Natural killer cell (primary cell): ENCODE measurements at regions not wholly inside any gene's neighbourhood (a gene's known extent, or its start where the extent isn't known, plus 50 kb on each side); places are given as distances from the start of the nearest gene placed in this dataset.
"Not testable (repeated sequence)": the region's sequence is repeated elsewhere in the genome, so short reads cannot be mapped to it uniquely, and the experiment has no call there.

Source experiments
- ATAC-seq, 3 donors: fragments of 150-1000 bp in 2 of 3; fragments of 200-7000 bp in 1 of 3; cut with Tn5 transposase; 1 replicate in 1 of 3; 2 replicates in 2 of 3; pipeline ENCODE4 v1.10.0; 2021; ENCODE audit warnings: mild to moderate bottlenecking in 2 of 3, moderate library complexity in 2 of 3
- DNase-seq, 2 donors: peaks; one replicate each; pipeline versions ENCODE4 v3.0.0 to v3.0.0-alpha.2; 2013 to 2021; ENCODE audit warnings: mixed read lengths in 1 of 2
- H3K27ac ChIP-seq: one replicate; pipeline ENCODE4 v1.5.1; 2013; ENCODE audit warnings: mild to moderate bottlenecking, low read length
- H3K27me3 ChIP-seq: one replicate; pipeline ENCODE4 v1.6.1; 2013; ENCODE audit warnings: low read length; ENCODE audit not compliant: control insufficient read depth, insufficient read depth
- H3K36me3 ChIP-seq: one replicate; pipeline ENCODE4 v1.6.1; 2013; ENCODE audit warnings: low read length; ENCODE audit not compliant: control insufficient read depth, insufficient read depth
- H3K4me1 ChIP-seq: one replicate; pipeline ENCODE4 v1.6.1; 2013; ENCODE audit warnings: low read length; ENCODE audit not compliant: control insufficient read depth, insufficient read depth
- H3K4me3 ChIP-seq: one replicate; pipeline ENCODE4 v1.5.1; 2013; ENCODE audit warnings: low read length
- H3K9me3 ChIP-seq: one replicate; pipeline ENCODE4 v1.6.1; 2013; ENCODE audit warnings: low read length; ENCODE audit not compliant: control insufficient read depth, insufficient read depth
- H3K27ac Mint-ChIP-seq, 2 donors: one replicate each; pipeline ENCODE4 v1.8.0; 2022; ENCODE audit warnings: mild to moderate bottlenecking in 2 of 2, mixed read lengths in 2 of 2, moderate library complexity in 1 of 2
- H3K27me3 Mint-ChIP-seq, 2 donors: one replicate each; pipeline ENCODE4 v1.8.0; 2022; ENCODE audit warnings: low read depth in 2 of 2, mixed read lengths in 2 of 2
- H3K36me3 Mint-ChIP-seq: one replicate; pipeline ENCODE4 v1.8.0; 2022; ENCODE audit warnings: mixed read lengths
- H3K4me1 Mint-ChIP-seq, 2 donors: one replicate each; pipeline ENCODE4 v1.8.0; 2022; ENCODE audit warnings: mixed read lengths in 2 of 2
- H3K4me3 Mint-ChIP-seq: one replicate; pipeline ENCODE4 v1.8.0; 2022; ENCODE audit warnings: mild to moderate bottlenecking, moderate library complexity, mixed read lengths
- H3K9me3 Mint-ChIP-seq, 2 donors: one replicate each; pipeline ENCODE4 v1.8.0; 2022; ENCODE audit warnings: mixed read lengths in 2 of 2
- WGBS: methylation state at CpG from one replicate; pipeline ENCODE4 v1.1.7; 2013; ENCODE audit warnings: missing lambda C conversion rate; ENCODE audit not compliant: insufficient coverage; 5-methylcytosine and 5-hydroxymethylcytosine counted together
- intact Hi-C: fragments of 100-400 bp; cut with micrococcal nuclease; formaldehyde crosslinking; loops from one replicate; pipeline ENCODE4 v1.14.2; 2022
- TF ChIP-seq, protein P1 (sequence below): fragments of 200-600 bp; IDR thresholded peaks from one replicate; pipeline ENCODE4 v1.8.0; 2022; ENCODE audit warnings: antibody characterized with exemption

DNA sequence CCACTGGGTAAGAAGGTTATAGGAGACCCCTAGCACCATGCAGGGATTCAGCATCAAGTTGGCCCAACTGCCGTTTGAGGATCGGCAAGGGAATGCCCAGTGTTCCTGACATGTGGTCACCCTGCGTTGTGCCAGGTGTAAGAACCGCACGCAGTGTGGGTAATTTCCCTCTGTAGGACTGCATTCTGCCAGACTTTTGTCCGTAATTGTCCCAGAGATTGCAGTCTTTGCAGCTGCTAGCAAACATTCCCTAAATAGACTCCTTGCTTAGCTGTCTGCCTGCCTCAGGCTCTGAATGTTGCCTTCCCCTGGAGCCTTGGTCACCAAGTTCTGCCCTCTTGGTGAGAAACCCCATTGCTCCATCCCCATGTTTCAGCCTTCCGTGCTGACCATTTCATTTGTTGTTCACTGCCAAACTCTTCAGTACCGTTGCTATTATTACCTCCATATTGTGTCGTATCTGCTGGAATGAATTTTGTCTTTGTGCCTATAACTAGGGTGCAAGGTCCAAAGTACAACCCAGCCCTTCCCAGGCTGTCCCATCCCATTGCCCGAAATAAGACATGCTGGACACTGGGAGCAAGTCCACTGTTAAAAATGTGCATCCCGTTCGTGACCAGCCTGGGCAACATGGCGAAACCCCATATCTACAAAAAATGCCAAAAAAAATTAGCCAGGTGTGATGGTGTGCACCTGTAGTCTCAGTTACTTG lies 53.8 kb upstream of the USP9X start:
- no peak overlapping the region for H3K4me3 ChIP-seq
- no peak for ATAC-seq
- no peaks in the 10 kb centered on the region for H3K4me1 ChIP-seq
- Mint-ChIP-seq H3K9me3 (no peaks in the 10 kb centered on the region), H3K4me1 (no peaks in the 10 kb centered on the region), H3K4me3 (no peak overlapping the region), H3K27me3 (peaks cover 0 to 26% of the 10 kb centered on the region in 2 donors), H3K27ac (no peak overlapping the region), H3K36me3 (no peaks in the 10 kb centered on the region)
- TF ChIP-seq, protein P1, sequence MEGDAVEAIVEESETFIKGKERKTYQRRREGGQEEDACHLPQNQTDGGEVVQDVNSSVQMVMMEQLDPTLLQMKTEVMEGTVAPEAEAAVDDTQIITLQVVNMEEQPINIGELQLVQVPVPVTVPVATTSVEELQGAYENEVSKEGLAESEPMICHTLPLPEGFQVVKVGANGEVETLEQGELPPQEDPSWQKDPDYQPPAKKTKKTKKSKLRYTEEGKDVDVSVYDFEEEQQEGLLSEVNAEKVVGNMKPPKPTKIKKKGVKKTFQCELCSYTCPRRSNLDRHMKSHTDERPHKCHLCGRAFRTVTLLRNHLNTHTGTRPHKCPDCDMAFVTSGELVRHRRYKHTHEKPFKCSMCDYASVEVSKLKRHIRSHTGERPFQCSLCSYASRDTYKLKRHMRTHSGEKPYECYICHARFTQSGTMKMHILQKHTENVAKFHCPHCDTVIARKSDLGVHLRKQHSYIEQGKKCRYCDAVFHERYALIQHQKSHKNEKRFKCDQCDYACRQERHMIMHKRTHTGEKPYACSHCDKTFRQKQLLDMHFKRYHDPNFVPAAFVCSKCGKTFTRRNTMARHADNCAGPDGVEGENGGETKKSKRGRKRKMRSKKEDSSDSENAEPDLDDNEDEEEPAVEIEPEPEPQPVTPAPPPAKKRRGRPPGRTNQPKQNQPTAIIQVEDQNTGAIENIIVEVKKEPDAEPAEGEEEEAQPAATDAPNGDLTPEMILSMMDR: no peak
- no peaks in the 10 kb centered on the region for H3K36me3 ChIP-seq
- intact Hi-C loops: no loop called here
- no peaks in the 10 kb centered on the region for H3K27me3 ChIP-seq
- no peak overlapping the region for H3K27ac ChIP-seq
- DNase-seq: no peak
- 94% methylated on average over 10 of the region's 13 CpGs for WGBS
- no peaks in the 10 kb centered on the region for H3K9me3 ChIP-seq

DNA sequence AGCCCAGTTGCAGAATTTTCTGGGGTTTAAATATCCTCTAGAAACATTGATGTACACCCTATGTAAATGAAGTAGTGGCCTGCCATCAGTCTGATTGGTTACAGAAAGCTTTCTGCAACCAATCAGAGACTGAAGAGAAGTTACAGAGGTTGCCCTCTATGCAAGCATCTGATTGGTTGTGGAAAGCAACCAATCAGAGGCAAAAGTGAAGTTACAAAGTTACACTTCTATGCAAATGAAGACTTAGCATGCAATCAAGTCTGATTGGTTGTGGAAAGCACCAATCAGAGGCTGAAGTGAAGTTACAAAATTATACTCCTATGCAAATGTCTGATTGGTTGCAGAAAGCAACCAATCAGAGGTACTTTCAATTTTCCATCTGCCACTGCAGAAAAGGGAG lies 51.9 kb upstream of the USP9X start:
- Mint-ChIP-seq H3K4me3 (no peak overlapping the region), H3K27ac (no peak overlapping the region), H3K27me3 (peaks cover 0 to 8% of the 10 kb centered on the region in 2 donors), H3K4me1 (no peaks in the 10 kb centered on the region), H3K36me3 (no peaks in the 10 kb centered on the region), H3K9me3 (no peaks in the 10 kb centered on the region)
- TF ChIP-seq, protein P1: no peak
- intact Hi-C loops: no loop called here
- ATAC-seq (no peak), DNase-seq (no peak)
- Histone ChIP-seq H3K27ac (no peak overlapping the region), H3K9me3 (no peaks in the 10 kb centered on the region), H3K36me3 (no peaks in the 10 kb centered on the region), H3K27me3 (no peaks in the 10 kb centered on the region), H3K4me1 (no peaks in the 10 kb centered on the region), H3K4me3 (no peak overlapping the region)

DNA sequence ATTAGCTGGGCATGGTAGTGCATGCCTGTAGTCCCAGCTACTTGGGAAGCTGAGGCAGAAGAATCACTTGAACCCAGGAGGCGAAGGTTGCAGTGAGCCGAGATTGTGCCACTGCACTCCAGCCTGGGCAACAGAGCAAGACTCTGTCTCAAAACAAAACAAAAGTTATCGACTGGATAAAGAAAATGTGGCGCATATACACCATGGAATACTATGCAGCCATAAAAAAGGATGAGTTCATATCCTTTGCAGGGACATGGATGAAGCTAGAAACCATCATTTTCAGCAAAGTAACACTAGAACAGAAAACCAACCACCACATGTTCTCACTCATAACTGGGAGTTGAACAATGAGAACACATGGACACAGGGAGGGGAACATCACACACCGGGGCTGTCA lies 50.3 kb upstream of the USP9X start:
- H3K27ac Mint-ChIP-seq, H3K27ac ChIP-seq, H3K9me3 ChIP-seq, H3K4me1 Mint-ChIP-seq, H3K36me3 ChIP-seq, H3K4me3 ChIP-seq, ATAC-seq, intact Hi-C loops, H3K27me3 ChIP-seq, H3K9me3 Mint-ChIP-seq, H3K4me1 ChIP-seq, DNase-seq, H3K4me3 Mint-ChIP-seq, H3K36me3 Mint-ChIP-seq: not testable (repeated sequence)
- 94% methylated on average over 4 of the region's 5 CpGs for WGBS
- peaks cover 0 to 14% of the 10 kb centered on the region in 2 donors for H3K27me3 Mint-ChIP-seq
